ELF-1 (cell line): ENCODE measurements at regions not wholly inside any gene's neighbourhood (a gene's known extent, or its start where the extent isn't known, plus 50 kb on each side); places are given as distances from the start of the nearest gene placed in this dataset.

Experiments
- DNase-seq: peaks from one replicate; pipeline ENCODE4 v3.0.0-alpha.2; 2016; ENCODE audit warnings: low read depth, low spot score

DNA sequence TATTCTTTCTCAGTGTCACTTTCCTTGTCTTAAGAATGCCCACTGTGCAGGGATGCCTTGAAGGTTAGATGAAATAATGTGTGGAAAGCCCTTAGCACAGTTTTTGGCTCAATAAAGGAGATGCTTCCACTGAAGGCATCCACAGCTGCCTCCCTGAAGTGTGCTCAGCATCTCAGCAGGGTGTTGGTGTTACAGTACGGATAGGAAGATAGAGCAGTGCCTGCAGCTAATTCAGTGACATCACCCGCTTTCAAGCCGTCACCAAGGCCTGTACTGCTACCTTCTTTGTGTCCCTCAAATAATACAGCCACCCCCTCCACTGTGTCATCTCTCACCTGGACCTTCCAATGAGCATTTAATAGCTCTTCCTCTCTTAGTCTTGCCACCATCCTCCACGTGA is 59.0 kb downstream of the NDUFS5 start:
- no peak for DNase-seq

DNA sequence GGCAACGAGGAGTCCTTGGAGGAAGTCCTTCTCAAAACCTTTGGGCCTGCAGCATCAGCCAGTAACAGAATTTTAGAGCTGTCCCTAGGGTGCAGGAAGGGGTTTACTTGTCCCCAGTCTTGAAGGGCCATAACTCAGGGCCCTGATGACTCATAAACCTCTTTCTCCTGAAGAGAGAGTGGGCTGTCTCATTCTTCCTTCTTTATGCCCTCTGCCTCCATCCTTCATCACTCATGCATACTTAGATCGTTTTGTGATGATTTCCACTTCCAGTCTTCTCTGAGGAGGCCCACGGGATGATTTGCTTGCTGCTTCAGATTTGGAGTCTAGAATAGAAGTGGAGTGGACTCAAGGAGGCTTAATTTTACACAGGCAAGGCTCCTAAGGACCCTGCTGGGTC is 60.2 kb downstream of the NDUFS5 start:
- DNase-seq: no peak

DNA sequence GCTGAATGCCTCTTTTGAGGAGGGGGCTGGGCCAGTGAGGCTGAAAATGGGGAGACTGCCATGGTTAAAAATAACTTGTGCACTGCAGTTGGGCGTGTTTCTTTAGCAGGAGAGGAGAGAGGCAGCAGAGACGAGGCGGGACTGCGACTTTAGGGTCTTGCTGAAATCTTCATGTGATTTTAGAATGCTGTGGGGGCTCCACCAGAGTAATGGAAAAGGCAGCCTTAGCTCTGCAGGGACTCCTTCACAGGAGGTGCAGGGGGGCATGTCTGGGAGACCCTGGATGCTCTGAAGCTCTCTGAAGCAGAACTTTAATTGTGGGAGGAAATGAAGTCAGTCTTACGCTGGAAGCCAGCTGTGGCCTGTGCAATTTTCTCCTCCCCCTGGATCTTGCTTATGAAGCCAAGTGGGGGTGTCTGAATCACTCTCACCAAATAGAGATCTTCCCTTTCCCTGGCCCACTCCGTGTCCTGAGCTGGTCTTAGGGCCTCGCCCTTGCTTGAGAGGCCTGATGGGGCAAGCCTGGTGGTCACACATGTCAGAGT is 60.8 kb downstream of the NDUFS5 start:
- DNase-seq: no peak

DNA sequence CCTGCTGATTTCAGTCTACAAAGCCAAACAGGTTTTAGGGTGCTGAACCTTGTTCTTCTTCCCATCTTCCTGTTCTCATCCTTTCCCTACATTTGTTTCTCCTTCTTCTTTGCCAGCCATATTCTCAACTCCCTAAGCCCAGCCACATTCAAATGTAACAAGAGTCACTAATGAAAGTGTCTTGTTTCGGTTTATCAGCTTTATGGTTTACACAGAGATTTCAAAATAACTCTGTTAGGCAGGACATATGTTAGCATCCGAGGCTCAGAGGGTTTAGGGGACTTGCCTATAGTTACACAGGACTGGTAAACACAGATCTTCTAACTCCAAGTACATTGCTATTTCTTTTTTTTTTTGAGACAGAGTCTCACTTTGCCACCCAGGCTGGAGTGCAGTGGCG is 61.3 kb downstream of the NDUFS5 start:
- no peak for DNase-seq

DNA sequence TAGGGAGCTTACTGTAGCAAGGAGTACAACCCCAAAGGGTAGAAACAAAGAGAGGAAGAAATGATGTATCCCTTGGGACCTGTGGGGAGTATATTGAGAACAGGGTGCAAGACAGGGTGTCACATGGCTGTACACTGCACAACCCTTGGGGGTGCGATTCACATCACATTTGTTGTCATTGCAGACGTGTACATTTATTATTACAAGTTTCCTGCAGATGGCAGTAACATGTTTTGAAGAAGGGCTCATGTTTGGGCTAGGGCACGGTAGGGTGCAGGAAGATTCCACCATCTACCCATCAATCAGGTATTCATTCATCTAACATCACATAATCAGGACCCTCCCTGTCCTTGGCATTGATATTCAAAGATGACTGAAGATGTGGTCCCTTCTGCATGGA is 62.5 kb downstream of the NDUFS5 start:
- no peak for DNase-seq

DNA sequence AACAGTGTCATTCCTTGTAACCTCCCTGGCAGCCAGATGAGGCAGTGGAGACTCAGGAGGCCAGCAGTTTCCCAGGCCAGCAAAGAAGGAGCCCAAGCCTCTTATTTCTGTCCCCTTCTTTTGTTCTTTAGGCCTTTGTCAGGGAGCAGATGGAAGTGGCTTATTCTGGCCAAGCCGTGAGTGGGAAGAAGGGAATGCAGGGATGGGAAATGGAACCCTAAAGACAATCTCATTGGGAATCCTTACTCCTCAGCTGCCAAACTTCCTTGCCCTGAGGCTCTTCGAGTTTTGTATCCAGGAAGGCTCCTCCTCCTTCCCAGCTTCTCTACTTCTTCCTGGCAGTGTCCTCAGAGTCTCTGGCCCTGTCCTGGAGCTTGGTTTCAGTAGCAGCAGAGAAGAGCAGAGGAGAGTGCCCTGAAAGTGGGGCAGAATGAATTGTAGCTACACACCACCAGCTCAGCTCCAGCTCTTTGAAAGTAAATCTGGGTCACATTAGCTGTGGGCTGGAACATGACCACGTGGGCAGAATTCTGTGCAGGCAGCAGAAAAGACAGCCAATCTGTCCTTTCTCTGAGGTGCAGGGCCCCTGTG is 63.9 kb downstream of the NDUFS5 start:
- peak; percentile 68 for DNase-seq

DNA sequence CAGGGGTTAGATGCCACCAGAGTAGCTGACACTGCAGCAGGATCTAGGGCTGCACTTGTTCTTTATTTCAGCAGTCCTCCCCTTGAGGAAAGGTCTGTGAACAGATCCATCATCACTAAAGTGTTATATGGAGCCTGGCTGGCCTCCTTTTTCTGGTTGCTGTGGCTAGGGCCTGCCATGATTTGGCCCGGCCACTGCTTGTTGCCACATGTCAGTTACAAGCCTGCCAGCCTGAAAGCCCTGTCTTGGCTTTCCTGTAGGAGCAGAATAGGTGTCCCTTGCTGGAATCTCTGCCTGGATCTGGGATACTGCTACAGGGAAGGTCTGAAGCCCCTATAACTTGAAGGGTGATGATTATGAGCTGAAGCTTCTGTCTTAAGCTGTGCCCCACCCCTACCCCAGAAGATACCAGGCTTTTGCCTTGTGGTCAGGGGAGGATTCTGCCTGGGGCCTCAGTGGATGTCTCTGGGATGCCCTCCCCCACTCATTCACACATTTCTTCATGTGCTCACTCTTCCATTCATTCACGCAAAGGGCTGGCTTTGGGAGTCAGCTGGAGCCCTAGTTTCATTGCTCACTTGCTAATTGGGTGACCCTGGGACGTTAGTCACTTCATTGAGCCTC is 64.7 kb downstream of the NDUFS5 start:
- no peak for DNase-seq

DNA sequence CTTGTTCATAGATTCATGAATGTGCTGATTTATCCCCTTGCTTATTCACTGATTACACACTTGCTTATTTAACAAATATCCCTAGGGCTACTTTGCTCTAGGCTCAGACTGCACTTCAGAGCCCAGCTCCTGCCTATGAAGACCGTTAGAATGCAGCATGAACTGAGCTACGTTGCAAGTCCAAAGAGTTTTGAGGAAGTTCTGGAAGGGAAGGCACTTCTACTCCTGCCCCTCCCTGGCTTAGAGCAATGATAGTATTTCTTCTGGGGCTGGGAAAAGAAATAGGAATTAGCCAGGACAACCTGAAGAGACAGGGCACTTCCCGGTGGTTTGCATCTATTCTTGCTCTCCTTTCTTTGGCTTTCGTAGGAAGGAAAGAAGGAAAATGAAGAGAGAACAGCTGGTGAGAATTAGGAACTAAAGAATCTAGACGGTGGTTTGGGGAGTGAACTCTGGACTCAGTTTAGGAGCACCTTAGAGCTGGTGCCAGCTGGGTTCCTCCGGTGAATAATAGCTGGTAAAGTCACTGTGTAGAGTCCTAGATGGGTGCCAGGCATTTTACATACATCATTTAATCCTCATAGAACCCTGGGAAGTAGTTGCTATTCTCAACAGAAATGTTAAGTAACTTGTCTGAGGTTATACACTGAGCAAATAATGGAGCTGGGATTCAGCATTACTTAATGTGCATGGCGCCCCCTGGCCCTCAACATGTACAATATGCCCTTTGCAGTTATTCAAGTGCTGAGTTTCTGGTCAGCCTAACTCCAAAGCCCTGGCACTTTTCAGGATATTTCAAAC is 65.9 kb downstream of the NDUFS5 start:
- DNase-seq: no peak

DNA sequence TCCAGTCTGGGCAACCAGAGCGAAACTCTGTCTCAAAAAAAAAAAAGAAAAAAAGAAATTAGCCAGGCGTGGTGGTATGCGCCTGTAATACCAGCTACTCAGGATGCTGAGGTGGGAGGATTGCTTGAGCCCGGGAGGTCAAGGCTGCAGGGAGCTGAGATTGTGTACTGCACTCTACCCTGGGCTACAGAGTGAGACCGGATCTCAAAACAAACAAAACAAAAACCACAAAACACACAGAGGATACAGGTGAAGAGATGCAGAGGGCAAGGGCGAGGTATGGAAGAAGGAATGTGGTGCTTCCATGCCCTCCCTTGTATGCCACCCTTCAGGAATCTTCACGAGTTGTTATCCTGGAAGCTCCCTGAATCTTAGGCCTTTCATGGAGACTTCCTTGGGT is 68.5 kb downstream of the NDUFS5 start:
- DNase-seq: no peak

DNA sequence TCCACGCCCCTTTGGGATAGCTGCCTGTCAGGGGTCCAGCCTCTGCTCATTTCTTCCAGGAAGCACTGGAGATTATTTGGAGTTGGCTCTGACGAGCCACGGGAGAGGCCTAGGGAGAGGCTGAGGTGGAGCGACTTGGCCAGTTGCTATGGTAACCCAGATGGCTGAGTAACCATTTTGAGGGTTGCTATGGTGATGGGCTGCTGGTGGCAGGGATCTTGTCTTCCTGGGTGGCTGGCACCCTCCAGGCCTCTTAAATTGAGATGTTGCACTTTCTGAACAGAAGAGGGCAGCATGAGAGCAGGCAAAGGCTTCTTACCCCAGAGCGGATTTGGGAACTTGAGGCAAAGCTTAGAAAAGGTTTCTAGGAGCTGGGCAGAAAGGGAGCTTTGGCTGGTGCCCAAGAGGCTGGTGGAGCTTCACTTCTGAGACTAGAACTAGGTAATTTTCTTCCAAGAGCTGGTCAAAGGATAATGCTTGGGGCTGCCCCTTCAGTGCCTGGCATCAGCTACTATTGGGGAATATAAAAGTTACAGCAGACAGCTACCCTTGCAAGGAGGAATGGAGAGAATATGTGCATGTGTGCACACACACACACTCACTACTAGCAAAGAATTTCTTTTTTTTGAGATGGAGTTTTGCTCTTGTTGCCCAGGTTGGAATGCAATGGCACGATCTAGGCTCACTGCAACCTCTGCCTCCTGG is 72.5 kb downstream of the NDUFS5 start:
- DNase-seq: peak; percentile 98

DNA sequence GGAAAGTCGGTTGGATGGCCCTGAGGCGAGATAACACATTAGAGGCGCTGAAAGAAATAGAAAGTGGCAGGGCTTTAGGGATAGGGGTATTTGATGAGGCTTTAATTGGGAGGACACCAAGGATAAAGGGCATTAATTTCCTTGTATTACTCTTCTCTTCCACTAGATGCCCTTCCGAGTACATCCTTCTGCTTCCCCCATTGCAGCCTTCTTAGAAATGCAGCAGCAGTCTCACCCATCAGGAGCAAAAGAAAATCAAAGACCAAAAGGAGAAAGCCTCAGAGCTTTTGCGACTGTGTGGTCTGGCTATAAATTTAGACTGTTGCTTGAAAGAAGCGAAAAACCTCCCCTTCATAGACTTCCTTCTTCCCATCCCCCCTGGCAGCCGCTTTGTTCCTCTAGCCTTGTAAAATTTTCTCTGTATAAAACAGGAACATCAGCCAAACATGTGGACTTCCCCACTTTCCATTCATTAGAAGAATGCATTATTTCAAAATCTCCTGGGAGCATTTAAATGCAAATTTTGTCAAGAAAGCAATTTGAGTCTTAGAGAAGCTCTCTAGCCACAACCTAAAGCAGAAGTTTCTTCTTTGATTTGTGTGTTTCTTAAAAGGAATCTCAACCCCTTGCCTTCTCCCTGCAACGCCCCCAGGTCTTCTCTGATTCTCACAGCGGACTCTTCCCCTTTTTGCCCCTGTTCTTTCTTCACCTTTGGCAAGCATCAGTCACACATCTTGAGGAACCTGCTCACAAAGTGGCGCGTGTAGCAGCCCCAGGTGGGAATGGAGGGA is 76.6 kb downstream of the NDUFS5 start:
- peak; percentile 81 for DNase-seq

DNA sequence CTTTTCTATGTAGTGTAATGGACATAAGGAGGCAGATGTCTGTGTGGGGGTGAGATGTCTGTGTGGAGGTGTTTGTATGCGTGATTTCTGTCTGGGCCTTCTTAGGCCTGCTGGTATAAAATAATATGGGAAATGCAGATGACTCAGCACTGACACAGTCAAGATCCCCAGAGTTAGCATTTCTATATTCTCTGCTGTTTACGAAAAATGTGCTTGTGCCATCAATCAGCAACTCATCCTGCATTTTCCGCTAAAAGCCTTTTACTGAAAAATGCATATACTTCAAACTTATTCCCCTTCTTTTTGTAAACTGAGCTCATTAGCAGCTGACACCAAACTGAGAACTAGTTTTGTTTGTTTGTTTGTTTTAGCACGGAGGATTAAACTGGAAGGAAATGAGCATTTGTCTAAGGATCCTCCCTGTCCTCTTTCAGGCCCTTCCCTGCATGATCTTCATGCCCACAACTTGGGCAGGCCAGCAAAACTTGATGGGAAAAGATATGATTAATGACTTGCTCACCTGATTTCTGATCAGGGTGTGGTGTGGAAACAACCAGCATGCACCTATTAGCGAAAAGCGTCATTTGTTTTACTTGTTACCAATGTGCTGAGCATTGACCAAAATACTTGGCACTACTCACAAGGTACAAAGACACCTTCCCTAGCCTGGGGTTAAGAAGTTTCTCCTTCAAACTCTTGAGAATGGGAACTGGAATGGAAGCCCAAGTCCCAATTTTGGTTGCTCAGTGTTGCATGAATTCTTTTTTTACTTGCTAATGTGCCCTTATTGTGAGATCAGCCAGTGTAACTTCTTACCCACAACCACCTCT is 77.4 kb downstream of the NDUFS5 start:
- DNase-seq: no peak

DNA sequence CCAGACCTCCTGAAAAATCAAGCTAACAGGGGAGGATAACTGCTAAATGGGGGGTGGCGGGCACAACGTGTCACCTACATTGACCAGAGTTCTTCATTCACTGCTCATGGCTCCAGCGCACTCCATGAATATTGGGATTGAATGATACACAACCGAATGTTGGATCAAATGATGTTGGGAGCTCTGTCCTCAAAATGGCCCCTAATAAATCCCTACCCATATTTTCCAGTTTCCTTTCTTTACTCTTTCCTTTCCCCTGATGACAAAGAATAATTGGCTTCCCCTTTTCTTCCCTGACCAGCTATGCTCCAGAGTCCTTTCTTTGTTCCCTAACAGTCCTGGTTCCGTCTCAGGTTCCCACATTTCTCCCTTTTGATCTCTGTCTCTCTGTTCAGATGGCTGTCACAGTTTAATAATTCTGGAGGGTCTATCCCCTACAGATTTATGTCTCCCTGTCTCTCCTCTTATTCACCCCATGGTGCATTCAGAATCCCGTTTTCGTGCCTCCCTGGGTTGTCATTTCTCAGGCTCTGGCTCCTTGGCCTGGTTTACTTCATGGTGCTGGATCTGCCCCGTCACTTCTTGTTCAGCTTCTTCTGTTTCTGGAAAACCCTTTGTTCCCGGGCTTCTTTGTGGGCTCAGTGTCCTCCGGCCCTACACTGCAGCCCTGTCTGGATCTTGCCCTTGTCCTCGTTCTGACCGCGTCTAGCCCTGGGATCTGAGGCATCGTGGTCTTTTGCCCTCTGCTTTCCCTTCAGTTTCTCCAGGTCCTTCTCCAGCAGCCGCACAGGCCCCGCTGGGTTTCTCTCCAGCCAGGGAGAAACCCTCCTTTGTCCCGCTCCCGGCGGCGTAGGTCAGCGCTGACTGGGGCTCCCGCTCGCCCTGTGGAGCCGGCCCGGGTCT is 78.3 kb downstream of the NDUFS5 start:
- DNase-seq: peak; percentile 76

DNA sequence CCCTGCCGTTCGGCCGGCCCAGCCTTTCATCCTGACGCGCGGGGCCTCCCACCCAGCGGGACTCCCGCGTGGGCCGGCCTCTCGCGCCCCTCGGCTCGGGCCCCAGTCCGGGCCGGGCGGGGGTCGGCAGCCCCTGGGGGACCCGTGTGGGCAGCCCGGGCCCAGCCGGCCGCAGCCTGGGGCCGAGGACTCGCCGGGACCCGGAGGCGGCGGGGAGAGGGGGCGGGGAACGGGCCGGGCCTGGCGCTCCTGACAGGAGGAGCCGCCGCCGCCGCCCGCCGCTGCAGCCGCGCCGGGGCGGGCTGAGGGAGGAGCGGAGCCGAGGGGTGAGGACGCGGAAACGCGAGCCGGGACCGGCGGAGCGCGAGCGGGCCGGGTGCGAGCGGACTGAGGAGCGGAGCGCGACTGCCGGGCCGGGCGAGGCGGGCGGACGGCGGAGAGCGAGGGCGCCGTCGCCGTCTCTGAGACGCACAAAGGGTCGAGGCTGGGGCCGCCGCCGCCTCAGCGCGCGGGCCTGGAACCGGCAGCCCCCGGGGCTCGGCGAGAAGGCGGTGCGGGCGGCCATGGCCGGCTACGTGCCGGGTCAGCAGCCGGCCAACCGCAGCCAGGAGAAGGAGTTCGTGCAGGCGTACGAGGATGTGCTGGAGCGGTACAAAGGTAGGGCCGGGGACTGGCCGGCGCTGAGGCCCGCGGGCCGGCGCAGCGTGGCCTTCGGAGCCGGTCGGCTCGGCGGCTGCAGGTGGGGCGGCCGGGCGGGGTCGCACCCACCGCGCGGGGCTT is 79.1 kb downstream of the NDUFS5 start:
- peak; percentile 55 for DNase-seq

DNA sequence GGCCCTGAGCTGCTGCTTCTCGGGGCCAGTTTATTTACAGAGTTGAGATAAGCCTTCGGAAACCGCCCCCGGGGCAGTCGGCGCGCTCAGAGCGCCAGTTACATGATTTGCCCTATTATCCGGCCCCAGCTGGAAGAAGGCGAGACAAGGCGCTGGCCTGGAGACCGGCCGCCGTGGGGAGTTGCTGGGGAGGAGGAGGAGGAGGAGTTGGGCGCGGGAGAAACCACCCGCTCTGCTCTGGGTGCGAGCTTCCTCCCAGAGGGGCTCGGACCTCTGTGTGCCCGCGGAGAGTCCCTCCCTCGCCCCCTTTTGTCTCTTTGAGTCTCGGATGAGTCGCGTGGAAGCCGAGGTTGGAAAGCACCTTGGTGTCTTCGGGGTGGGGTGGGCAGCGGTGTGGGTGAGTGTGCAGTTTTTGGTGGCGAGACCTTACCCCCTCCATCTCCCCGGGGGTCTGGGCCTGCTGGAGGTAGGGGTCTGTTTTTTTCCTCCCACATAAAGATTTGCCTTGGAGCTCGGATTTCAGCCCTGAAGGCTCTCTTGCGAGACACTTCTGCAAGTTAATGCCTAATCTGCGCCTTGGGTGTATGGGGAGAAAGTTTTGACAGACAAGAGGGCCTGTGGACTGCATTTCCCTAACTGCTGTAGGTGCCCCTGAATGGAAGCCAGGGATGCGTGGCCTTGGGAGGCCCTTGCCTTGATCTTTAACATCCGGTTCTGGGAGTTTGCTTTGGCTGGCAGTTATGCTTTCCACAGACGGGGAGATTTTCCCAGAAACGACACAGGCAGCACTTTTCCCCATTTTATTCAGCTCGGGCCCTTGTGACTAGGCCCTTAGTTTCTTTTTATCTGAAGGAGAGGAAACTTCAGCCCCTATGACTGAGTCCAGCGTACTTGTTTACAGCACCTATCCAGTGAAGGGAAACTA is 80.0 kb downstream of the NDUFS5 start:
- DNase-seq: peak; percentile 93

DNA sequence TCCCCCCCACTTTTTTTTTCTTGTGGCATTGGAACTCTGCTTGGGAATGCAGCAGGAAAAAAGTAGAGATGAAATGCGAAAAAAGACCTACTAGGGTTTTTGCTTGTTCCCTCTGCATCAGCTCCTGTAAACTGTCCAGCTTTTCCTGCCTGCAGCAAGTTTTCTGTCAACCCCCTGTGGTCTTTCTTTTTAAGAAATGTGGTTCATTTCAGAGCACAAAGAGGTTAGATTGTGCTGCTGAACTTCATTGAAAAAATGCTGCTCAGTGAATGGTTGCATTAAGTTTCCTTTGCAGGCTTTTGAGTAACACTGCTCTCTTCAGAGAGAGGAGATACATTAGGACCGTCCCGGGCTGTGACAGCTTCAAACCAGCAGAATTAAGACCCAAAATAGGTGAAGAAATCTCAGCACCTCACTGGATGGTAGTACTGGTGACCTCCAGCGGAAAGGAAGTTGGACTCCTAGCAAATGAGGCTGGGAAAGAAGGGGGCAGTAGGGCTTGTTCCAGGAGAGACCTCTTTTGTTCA is 80.7 kb downstream of the NDUFS5 start:
- peak; percentile 54 for DNase-seq
